SU-DHL-6 (cell line): ENCODE measurements at regions not wholly inside any gene's neighbourhood (a gene's known extent, or its start where the extent isn't known, plus 50 kb on each side); places are given as distances from the start of the nearest gene placed in this dataset.

Experiments
- H2AFZ ChIP-seq: fragments of 200-600 bp; sonication (generic); 2 replicates; pipeline ENCODE4 v1.6.1; 2014; ENCODE audit warnings: low read depth, mild to moderate bottlenecking, moderate library complexity, mixed read lengths, antibody characterized with exemption, low read length; ENCODE audit not compliant: severe bottlenecking
- H3F3A ChIP-seq: fragments of 200-600 bp; shearing (Covaris generic); 2 replicates; pipeline ENCODE4 v1.6.0; 2016; ENCODE audit warnings: antibody characterized with exemption, mild to moderate bottlenecking; ENCODE audit not compliant: insufficient read depth
- H3K27ac ChIP-seq: fragments of 200-600 bp; sonication (generic); 2 replicates; pipeline ENCODE4 v1.5.1; 2016; ENCODE audit warnings: low read depth, mild to moderate bottlenecking, low read length, moderate library complexity, mixed read lengths
- H3K27me3 ChIP-seq: fragments of 200-600 bp; sonication (generic), shearing (Covaris generic); 2 replicates; pipeline ENCODE4 v1.6.0; 2014; ENCODE audit warnings: mild to moderate bottlenecking, low read length
- H3K36me3 ChIP-seq: fragments of 200-600 bp; sonication (generic); 2 replicates; pipeline ENCODE4 v1.6.1; 2014; ENCODE audit warnings: mild to moderate bottlenecking, low read length, mixed read lengths
- H3K4me2 ChIP-seq: fragments of 300-600, 200-600 bp; shearing (Covaris generic), sonication (generic); 2 replicates; pipeline ENCODE4 v1.6.0; 2014; ENCODE audit warnings: low read length, low read depth, mild to moderate bottlenecking; ENCODE audit not compliant: poor library complexity, severe bottlenecking
- H3K4me3 ChIP-seq: fragments of 200-600 bp; sonication (generic); 2 replicates; pipeline ENCODE4 v1.5.1; 2014; ENCODE audit warnings: antibody characterized with exemption, low read length, mild to moderate bottlenecking, mixed read lengths; ENCODE audit not compliant: insufficient read depth, poor library complexity, severe bottlenecking
- H3K79me2 ChIP-seq: fragments of 200-600 bp; sonication (generic); 2 replicates; pipeline ENCODE4 v1.6.1; 2014; ENCODE audit warnings: mild to moderate bottlenecking, low read length, moderate library complexity; ENCODE audit not compliant: insufficient read depth
- H3K9ac ChIP-seq: fragments of 200-600 bp; sonication (generic); 2 replicates; pipeline ENCODE4 v1.7.0; 2014; ENCODE audit warnings: mild to moderate bottlenecking, low read length
- H3K9me2 ChIP-seq: fragments of 200-600 bp; sonication (generic); replicated peaks from 2 replicates; pipeline ENCODE4 v1.6.1; 2014; ENCODE audit warnings: low read length; ENCODE audit not compliant: insufficient read depth
- H3K9me3 ChIP-seq: fragments of 200-600 bp; sonication (generic); 2 replicates; pipeline ENCODE4 v1.6.1; 2014; ENCODE audit warnings: low read length, mixed read lengths; ENCODE audit not compliant: insufficient read depth
- H4K20me1 ChIP-seq: fragments of 200-600 bp; sonication (generic); 2 replicates; pipeline ENCODE4 v1.6.1; 2014; ENCODE audit warnings: low read depth, mild to moderate bottlenecking, antibody characterized with exemption, low read length, moderate library complexity, mixed read lengths
- EZH2phosphoT487 ChIP-seq: fragments of 200-600 bp; sonication (generic), shearing (Covaris generic); conservative IDR thresholded peaks from 2 replicates; pipeline ENCODE4 v1.6.1; 2018; ENCODE audit warnings: mild to moderate bottlenecking, antibody characterized with exemption, low read length, moderate library complexity, mixed read lengths
- TF ChIP-seq, protein P1 (sequence below): fragments of 200-600 bp; sonication (generic); IDR thresholded peaks from one replicate; pipeline ENCODE4 v1.5.1; 2017; ENCODE audit warnings: antibody characterized with exemption, mild to moderate bottlenecking, low read length, moderate library complexity; ENCODE audit not compliant: insufficient read depth, poor library complexity, severe bottlenecking

DNA sequence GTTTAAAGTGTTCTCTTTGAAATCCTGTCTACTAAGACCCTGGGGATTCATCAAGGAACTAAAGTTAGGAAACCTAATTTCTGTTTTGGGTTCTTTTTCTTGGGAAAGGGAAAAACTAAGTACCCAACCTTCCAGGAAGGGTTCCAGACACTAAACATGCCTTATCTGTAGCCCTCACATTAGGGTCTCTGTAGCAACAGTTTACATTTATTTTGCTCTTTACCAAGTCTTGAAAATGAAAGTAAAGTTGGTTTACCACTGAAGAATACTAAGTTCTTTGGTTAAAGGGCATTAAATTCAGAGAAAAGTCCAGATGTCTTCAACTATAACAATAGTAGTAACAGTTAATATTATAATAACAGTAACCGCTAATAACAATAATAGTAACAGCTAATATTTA lies 207.5 kb upstream of the CDKN3 start:
- Histone ChIP-seq H3K79me2 (no peaks in the 10 kb centered on the region), H3K9me3 (no peaks in the 10 kb centered on the region), H2AFZ (no peak overlapping the region), H3K4me2 (no peak overlapping the region), H3F3A (no peaks in the 10 kb centered on the region), H3K4me3 (no peak overlapping the region), H3K9ac (no peak overlapping the region), H4K20me1 (no peaks in the 10 kb centered on the region), H3K36me3 (no peaks in the 10 kb centered on the region), H3K9me2 (no peaks in the 10 kb centered on the region), H3K27me3 (no peaks in the 10 kb centered on the region), H3K27ac (no peak overlapping the region)
- TF ChIP-seq, protein P1, sequence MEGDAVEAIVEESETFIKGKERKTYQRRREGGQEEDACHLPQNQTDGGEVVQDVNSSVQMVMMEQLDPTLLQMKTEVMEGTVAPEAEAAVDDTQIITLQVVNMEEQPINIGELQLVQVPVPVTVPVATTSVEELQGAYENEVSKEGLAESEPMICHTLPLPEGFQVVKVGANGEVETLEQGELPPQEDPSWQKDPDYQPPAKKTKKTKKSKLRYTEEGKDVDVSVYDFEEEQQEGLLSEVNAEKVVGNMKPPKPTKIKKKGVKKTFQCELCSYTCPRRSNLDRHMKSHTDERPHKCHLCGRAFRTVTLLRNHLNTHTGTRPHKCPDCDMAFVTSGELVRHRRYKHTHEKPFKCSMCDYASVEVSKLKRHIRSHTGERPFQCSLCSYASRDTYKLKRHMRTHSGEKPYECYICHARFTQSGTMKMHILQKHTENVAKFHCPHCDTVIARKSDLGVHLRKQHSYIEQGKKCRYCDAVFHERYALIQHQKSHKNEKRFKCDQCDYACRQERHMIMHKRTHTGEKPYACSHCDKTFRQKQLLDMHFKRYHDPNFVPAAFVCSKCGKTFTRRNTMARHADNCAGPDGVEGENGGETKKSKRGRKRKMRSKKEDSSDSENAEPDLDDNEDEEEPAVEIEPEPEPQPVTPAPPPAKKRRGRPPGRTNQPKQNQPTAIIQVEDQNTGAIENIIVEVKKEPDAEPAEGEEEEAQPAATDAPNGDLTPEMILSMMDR: no peak
- TF ChIP-seq EZH2phosphoT487: no peak

GRCh38 chr14:54189748-54190354 lies 207.0 kb upstream of the CDKN3 start:
- Histone ChIP-seq H3K79me2 (no peaks in the 10 kb centered on the region), H4K20me1 (no peaks in the 10 kb centered on the region), H3K27ac (no peak overlapping the region), H3K4me3 (no peak overlapping the region), H3K9me2 (no peaks in the 10 kb centered on the region), H3K36me3 (no peaks in the 10 kb centered on the region), H3K9me3 (no peaks in the 10 kb centered on the region), H3K4me2 (no peak overlapping the region), H3F3A (no peaks in the 10 kb centered on the region), H3K27me3 (no peaks in the 10 kb centered on the region), H2AFZ (no peak overlapping the region), H3K9ac (no peak overlapping the region)
- no peak for TF ChIP-seq EZH2phosphoT487
- TF ChIP-seq, protein P1: no peak

DNA sequence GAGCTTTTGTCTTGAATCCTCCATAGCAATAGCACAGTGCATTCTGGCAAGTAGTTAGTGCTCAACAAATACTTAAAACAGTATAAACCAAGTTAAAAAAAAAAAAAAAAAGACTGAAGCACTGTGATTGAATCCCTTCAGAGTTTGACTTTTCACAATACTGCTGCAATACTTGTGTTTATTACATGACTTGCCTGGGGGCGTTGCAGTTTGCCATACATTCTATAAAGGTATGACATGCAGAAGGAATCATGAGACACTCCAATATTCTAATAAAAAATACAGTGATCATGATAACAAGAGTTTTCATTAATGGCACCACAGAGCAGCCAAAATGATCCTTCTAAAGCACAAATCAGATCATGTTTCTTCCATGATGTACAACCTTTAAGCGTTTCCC lies 205.0 kb upstream of the CDKN3 start:
- TF ChIP-seq, protein P1: no peak
- TF ChIP-seq EZH2phosphoT487: no peak
- no peak overlapping the region for H3K4me3 ChIP-seq
- no peak overlapping the region for H3K4me2 ChIP-seq

More for the DNA sequence above, 205.0 kb upstream of the CDKN3 start:
- H3K27me3 ChIP-seq: no peaks in the 10 kb centered on the region
- no peaks in the 10 kb centered on the region for H3K9me3 ChIP-seq
- no peak overlapping the region for H3K27ac ChIP-seq
- no peaks in the 10 kb centered on the region for H3K79me2 ChIP-seq
- H4K20me1 ChIP-seq: no peaks in the 10 kb centered on the region
- H3K9ac ChIP-seq: no peak overlapping the region
- H3K9me2 ChIP-seq: no peaks in the 10 kb centered on the region
- no peak overlapping the region for H2AFZ ChIP-seq
- no peaks in the 10 kb centered on the region for H3F3A ChIP-seq
- H3K36me3 ChIP-seq: no peaks in the 10 kb centered on the region
